H9 (cell line): ENCODE measurements at regions not wholly inside any gene's neighbourhood (a gene's known extent, or its start where the extent isn't known, plus 50 kb on each side); places are given as distances from the start of the nearest gene placed in this dataset.

Experiments used
- DNase-seq: peaks from one replicate; pipeline ENCODE4 v3.0.0-alpha.2; 2017
- H2AFZ ChIP-seq: one replicate; pipeline ENCODE4 v1.6.1; 2013; ENCODE audit warnings: mild to moderate bottlenecking, low read length, control low read depth, moderate library complexity
- H2AK5ac ChIP-seq: 2 replicates; pipeline ENCODE4 v1.6.1; 2013; ENCODE audit warnings: low read length, control low read depth, mixed read lengths; ENCODE audit not compliant: insufficient read length
- H2BK120ac ChIP-seq: one replicate; pipeline ENCODE4 v1.6.1; 2013; ENCODE audit warnings: low read depth, mild to moderate bottlenecking, low read length, control low read depth, inconsistent platforms; ENCODE audit not compliant: poor library complexity, severe bottlenecking
- H2BK12ac ChIP-seq: 2 replicates; pipeline ENCODE4 v1.6.1; 2013; ENCODE audit warnings: low read length, control low read depth, mixed read lengths, low read depth; ENCODE audit not compliant: insufficient read length
- H2BK15ac ChIP-seq: 2 replicates; pipeline ENCODE4 v1.6.1; 2013; ENCODE audit warnings: low read depth, low read length, control low read depth
- H2BK20ac ChIP-seq: one replicate; pipeline ENCODE4 v1.6.1; 2013; ENCODE audit warnings: low read depth, mild to moderate bottlenecking, low read length, control low read depth, inconsistent platforms; ENCODE audit not compliant: poor library complexity, severe bottlenecking
- H2BK5ac ChIP-seq: 2 replicates; pipeline ENCODE4 v1.6.1; 2013; ENCODE audit warnings: low read length, control low read depth, mixed read lengths; ENCODE audit not compliant: insufficient read length
- H3K14ac ChIP-seq: 2 replicates; pipeline ENCODE4 v1.6.1; 2013; ENCODE audit warnings: low read length, control low read depth; ENCODE audit not compliant: insufficient read depth
- H3K18ac ChIP-seq: 2 replicates; pipeline ENCODE4 v1.6.1; 2013; ENCODE audit warnings: low read depth, mild to moderate bottlenecking, mixed read lengths, low read length, control low read depth; ENCODE audit not compliant: insufficient read length
- H3K23ac ChIP-seq: 2 replicates; pipeline ENCODE4 v1.6.1; 2013; ENCODE audit warnings: low read length, control low read depth, mixed read lengths, low read depth; ENCODE audit not compliant: insufficient read length
- H3K23me2 ChIP-seq: 2 replicates; pipeline ENCODE4 v1.6.1; 2013; ENCODE audit warnings: low read depth, mild to moderate bottlenecking, mixed read lengths, low read length, control low read depth; ENCODE audit not compliant: insufficient read length, poor library complexity, severe bottlenecking
- H3K27ac ChIP-seq: 2 replicates; pipeline ENCODE4 v1.5.1; 2013; ENCODE audit warnings: low read length, control low read depth, mixed read lengths, low read depth; ENCODE audit not compliant: insufficient read length
- H3K27me3 ChIP-seq: 2 replicates; pipeline ENCODE4 v1.6.1; 2013; ENCODE audit warnings: low read length, control low read depth, inconsistent platforms; ENCODE audit not compliant: insufficient read depth
- H3K4ac ChIP-seq: 2 replicates; pipeline ENCODE4 v1.6.1; 2013; ENCODE audit warnings: low read depth, mild to moderate bottlenecking, control low read depth, inconsistent platforms, low read length, moderate library complexity
- H3K4me1 ChIP-seq: 2 replicates; pipeline ENCODE4 v1.6.1; 2013; ENCODE audit warnings: low read length, control low read depth, inconsistent platforms; ENCODE audit not compliant: insufficient read depth
- H3K4me2 ChIP-seq: 2 replicates; pipeline ENCODE4 v1.6.1; 2013; ENCODE audit warnings: low read length, control low read depth, mixed read lengths; ENCODE audit not compliant: insufficient read length, insufficient read depth
- H3K56ac ChIP-seq: 2 replicates; pipeline ENCODE4 v1.6.1; 2013; ENCODE audit warnings: low read depth, mild to moderate bottlenecking, mixed read lengths, low read length, control low read depth; ENCODE audit not compliant: insufficient read length
- H3K79me1 ChIP-seq: 2 replicates; pipeline ENCODE4 v1.6.1; 2013; ENCODE audit warnings: low read depth, mild to moderate bottlenecking, moderate library complexity, low read length, control low read depth, inconsistent platforms; ENCODE audit not compliant: insufficient read depth, poor library complexity, severe bottlenecking
- H3K79me2 ChIP-seq: 2 replicates; pipeline ENCODE4 v1.6.1; 2013; ENCODE audit warnings: low read length, control low read depth, inconsistent platforms; ENCODE audit not compliant: insufficient read depth
- H3K9ac ChIP-seq: 2 replicates; pipeline ENCODE4 v1.6.1; 2013; ENCODE audit warnings: low read length, control low read depth, mixed read lengths; ENCODE audit not compliant: insufficient read length; ENCODE audit errors: extremely low read depth
- H3K9me3 ChIP-seq: one replicate; pipeline ENCODE4 v1.6.1; 2013; ENCODE audit warnings: low read depth, low read length, inconsistent platforms; ENCODE audit not compliant: control insufficient read depth
- H3T11ph ChIP-seq: one replicate; pipeline ENCODE4 v1.6.1; 2013; ENCODE audit warnings: mild to moderate bottlenecking, low read length, control low read depth, inconsistent platforms
- H4K20me1 ChIP-seq: one replicate; pipeline ENCODE4 v1.6.1; 2013; ENCODE audit not compliant: control insufficient read depth, insufficient read length, insufficient read depth
- H4K5ac ChIP-seq: 2 replicates; pipeline ENCODE4 v1.6.1; 2013; ENCODE audit warnings: low read depth, mild to moderate bottlenecking, mixed read lengths, low read length, control low read depth; ENCODE audit not compliant: insufficient read length
- H4K8ac ChIP-seq: replicated peaks from 2 replicates; pipeline ENCODE4 v1.6.1; 2013; ENCODE audit warnings: low read length, control low read depth, mixed read lengths, low read depth; ENCODE audit not compliant: insufficient read length
- H4K91ac ChIP-seq: 2 replicates; pipeline ENCODE4 v1.6.1; 2013; ENCODE audit warnings: low read depth, mild to moderate bottlenecking, moderate library complexity, mixed read lengths, low read length, control low read depth; ENCODE audit not compliant: insufficient read length
- H3K27ac Mint-ChIP-seq, 3 experiments: 2 replicates in 2 of 3; 3 replicates in 1 of 3; pipeline ENCODE4 v1.8.0; 2020 to 2021; ENCODE audit warnings: mixed read lengths in 3 of 3, mild to moderate bottlenecking in 1 of 3, moderate library complexity in 1 of 3
- H3K27me3 Mint-ChIP-seq: 2 replicates; pipeline ENCODE4 v1.8.0; 2021; ENCODE audit warnings: low read depth, mild to moderate bottlenecking, moderate library complexity, mixed read lengths
- H3K36me3 Mint-ChIP-seq, 3 experiments: 2 replicates in 2 of 3; 3 replicates in 1 of 3; pipeline ENCODE4 v1.8.0; 2020 to 2021; ENCODE audit warnings: low read depth in 3 of 3, mixed read lengths in 3 of 3; ENCODE audit not compliant: insufficient read depth in 1 of 3
- H3K4me1 Mint-ChIP-seq, 2 experiments: 2 replicates each; pipeline ENCODE4 v1.8.0; 2020; ENCODE audit warnings: mixed read lengths in 2 of 2
- H3K4me3 Mint-ChIP-seq, 2 experiments: 2 replicates in 1 of 2; 3 replicates in 1 of 2; pipeline ENCODE4 v1.8.0; 2020 to 2021; ENCODE audit warnings: mild to moderate bottlenecking in 2 of 2, mixed read lengths in 2 of 2, moderate library complexity in 1 of 2
- H3K9me3 Mint-ChIP-seq, 2 experiments: 2 replicates in 1 of 2; 3 replicates in 1 of 2; pipeline ENCODE4 v1.8.0; 2020; ENCODE audit warnings: mild to moderate bottlenecking in 2 of 2, mixed read lengths in 2 of 2, moderate library complexity in 1 of 2
- WGBS: extraction: QIAGEN DNeasy Blood & Tissue Kit; methylation state at CpG from one replicate; pipeline ENCODE4 v1.1.7; 2013; ENCODE audit warnings: missing lambda C conversion rate, low lambda C conversion rate, mixed read lengths; ENCODE audit not compliant: insufficient read length; ENCODE audit errors: extremely low coverage; 5-methylcytosine and 5-hydroxymethylcytosine counted together
- TF ChIP-seq, protein P1 (sequence below): fragments of 200-600 bp; sonication (generic); conservative IDR thresholded peaks from 3 replicates; pipeline ENCODE4 v1.8.0; 2021; ENCODE audit warnings: antibody characterized with exemption, mild to moderate bottlenecking

DNA sequence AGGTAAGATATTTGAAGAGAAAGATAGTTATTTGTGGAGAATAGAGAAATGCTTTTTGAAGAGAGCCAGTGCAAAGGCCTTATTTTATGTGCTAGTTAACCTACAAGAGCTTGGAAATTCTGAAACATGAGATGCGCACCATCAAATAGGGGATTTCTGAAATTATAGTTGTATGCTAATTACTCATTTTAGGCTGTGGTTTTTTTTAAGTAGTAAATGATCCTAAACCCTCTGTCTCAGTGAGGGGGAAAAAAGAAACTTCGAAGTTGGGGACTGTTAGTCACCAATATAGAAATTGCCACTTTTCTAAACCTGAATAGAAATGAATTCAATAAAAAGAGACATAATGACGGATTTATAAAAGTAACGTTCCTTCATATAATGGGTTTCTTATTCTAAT, 119.3 kb upstream of the MDFIC start:
- H3K9me3 Mint-ChIP-seq = no peaks in the 10 kb centered on the region
- H3K4me3 Mint-ChIP-seq = no peak overlapping the region
- no peak overlapping the region for H3K27ac Mint-ChIP-seq
- Histone ChIP-seq H3K23me2 (no peaks in the 10 kb centered on the region), H3K9ac (no peak overlapping the region), H2AK5ac (no peak overlapping the region), H2BK120ac (no peak overlapping the region), H3K79me1 (no peaks in the 10 kb centered on the region), H4K91ac (no peak overlapping the region), H2BK12ac (no peak overlapping the region), H3T11ph (no peak overlapping the region), H3K27me3 (no peaks in the 10 kb centered on the region), H3K4me1 (no peaks in the 10 kb centered on the region; the same call in 1 of the 2 replicates), H3K18ac (no peak overlapping the region), H3K14ac (no peak overlapping the region), H4K5ac (no peak overlapping the region), H4K8ac (no peak overlapping the region), H3K23ac (no peak overlapping the region), H2AFZ (no peak overlapping the region), H3K56ac (no peak overlapping the region), H3K9me3 (no peaks in the 10 kb centered on the region), H4K20me1 (no peaks in the 10 kb centered on the region), H3K79me2 (no peaks in the 10 kb centered on the region), H3K4ac (no peak overlapping the region), H3K27ac (no peak overlapping the region), H2BK20ac (no peak overlapping the region), H3K4me2 (no peak overlapping the region), H2BK5ac (no peak overlapping the region), H2BK15ac (no peak overlapping the region)
- H3K36me3 Mint-ChIP-seq = no peaks in the 10 kb centered on the region
- DNase-seq = no peak
- TF ChIP-seq, protein P1, sequence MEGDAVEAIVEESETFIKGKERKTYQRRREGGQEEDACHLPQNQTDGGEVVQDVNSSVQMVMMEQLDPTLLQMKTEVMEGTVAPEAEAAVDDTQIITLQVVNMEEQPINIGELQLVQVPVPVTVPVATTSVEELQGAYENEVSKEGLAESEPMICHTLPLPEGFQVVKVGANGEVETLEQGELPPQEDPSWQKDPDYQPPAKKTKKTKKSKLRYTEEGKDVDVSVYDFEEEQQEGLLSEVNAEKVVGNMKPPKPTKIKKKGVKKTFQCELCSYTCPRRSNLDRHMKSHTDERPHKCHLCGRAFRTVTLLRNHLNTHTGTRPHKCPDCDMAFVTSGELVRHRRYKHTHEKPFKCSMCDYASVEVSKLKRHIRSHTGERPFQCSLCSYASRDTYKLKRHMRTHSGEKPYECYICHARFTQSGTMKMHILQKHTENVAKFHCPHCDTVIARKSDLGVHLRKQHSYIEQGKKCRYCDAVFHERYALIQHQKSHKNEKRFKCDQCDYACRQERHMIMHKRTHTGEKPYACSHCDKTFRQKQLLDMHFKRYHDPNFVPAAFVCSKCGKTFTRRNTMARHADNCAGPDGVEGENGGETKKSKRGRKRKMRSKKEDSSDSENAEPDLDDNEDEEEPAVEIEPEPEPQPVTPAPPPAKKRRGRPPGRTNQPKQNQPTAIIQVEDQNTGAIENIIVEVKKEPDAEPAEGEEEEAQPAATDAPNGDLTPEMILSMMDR = no peak
- no peaks in the 10 kb centered on the region for H3K27me3 Mint-ChIP-seq
- no CpG with 5 or more reads among the region's 4 CpGs for WGBS
- H3K4me1 Mint-ChIP-seq = no peaks in the 10 kb centered on the region
